Mononuclear cell (primary cell): ENCODE measurements at regions not wholly inside any gene's neighbourhood (a gene's known extent, or its start where the extent isn't known, plus 50 kb on each side); places are given as distances from the start of the nearest gene placed in this dataset.

Experiments used
- H3K27me3 ChIP-seq: 2 replicates; pipeline ENCODE4 v1.6.0; 2011; ENCODE audit warnings: low read length, control low read depth; ENCODE audit not compliant: insufficient read depth
- H3K4me1 ChIP-seq: 2 replicates; pipeline ENCODE4 v1.5.1; 2011; ENCODE audit warnings: mild to moderate bottlenecking, low read length, control low read depth; ENCODE audit not compliant: insufficient read depth
- H3K4me3 ChIP-seq: 2 replicates; pipeline ENCODE4 v1.5.1; 2011; ENCODE audit warnings: mild to moderate bottlenecking, low read length, moderate library complexity
- H3K9me3 ChIP-seq: 2 replicates; pipeline ENCODE4 v1.5.1; 2011; ENCODE audit warnings: low read depth, mild to moderate bottlenecking, control low read depth, low read length

GRCh38 chr2:133721118-133721517 lies 152.9 kb upstream of the NCKAP5 start:
- Histone ChIP-seq H3K4me3 (no peak overlapping the region), H3K4me1 (no peaks in the 10 kb centered on the region), H3K27me3 (no peaks in the 10 kb centered on the region), H3K9me3 (no peaks in the 10 kb centered on the region)

GRCh38 chr2:133723133-133723532 lies 154.9 kb upstream of the NCKAP5 start:
- H3K4me3 ChIP-seq, result no peak overlapping the region
- no peaks in the 10 kb centered on the region for H3K9me3 ChIP-seq
- no peaks in the 10 kb centered on the region for H3K4me1 ChIP-seq
- H3K27me3 ChIP-seq, result no peaks in the 10 kb centered on the region

DNA sequence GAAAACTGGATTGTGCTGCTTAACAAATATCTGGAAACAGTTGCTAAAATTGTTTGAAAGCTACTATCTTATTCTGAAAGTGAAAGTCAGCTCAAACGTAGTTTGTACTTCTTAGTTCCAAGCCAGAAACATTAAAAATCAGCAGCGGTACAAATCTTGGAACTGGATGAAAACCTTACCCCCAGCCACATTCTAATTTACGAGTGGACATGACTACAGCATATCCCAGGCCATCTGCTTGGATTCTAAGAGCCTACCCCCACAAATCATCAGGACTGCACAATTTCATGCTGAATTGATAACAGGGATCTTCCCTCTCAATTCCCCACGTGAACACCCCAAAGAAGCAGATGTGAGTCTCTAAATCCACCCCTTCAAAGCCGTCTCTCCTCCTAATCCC lies 158.7 kb upstream of the NCKAP5 start:
- H3K4me3 ChIP-seq, result no peak overlapping the region
- no peaks in the 10 kb centered on the region for H3K9me3 ChIP-seq
- H3K27me3 ChIP-seq, result no peaks in the 10 kb centered on the region
- H3K4me1 ChIP-seq, result no peaks in the 10 kb centered on the region

GRCh38 chr2:133732059-133732458 lies 163.8 kb upstream of the NCKAP5 start:
- Histone ChIP-seq H3K4me1 (no peaks in the 10 kb centered on the region), H3K9me3 (no peaks in the 10 kb centered on the region), H3K4me3 (no peak overlapping the region), H3K27me3 (no peaks in the 10 kb centered on the region)

DNA sequence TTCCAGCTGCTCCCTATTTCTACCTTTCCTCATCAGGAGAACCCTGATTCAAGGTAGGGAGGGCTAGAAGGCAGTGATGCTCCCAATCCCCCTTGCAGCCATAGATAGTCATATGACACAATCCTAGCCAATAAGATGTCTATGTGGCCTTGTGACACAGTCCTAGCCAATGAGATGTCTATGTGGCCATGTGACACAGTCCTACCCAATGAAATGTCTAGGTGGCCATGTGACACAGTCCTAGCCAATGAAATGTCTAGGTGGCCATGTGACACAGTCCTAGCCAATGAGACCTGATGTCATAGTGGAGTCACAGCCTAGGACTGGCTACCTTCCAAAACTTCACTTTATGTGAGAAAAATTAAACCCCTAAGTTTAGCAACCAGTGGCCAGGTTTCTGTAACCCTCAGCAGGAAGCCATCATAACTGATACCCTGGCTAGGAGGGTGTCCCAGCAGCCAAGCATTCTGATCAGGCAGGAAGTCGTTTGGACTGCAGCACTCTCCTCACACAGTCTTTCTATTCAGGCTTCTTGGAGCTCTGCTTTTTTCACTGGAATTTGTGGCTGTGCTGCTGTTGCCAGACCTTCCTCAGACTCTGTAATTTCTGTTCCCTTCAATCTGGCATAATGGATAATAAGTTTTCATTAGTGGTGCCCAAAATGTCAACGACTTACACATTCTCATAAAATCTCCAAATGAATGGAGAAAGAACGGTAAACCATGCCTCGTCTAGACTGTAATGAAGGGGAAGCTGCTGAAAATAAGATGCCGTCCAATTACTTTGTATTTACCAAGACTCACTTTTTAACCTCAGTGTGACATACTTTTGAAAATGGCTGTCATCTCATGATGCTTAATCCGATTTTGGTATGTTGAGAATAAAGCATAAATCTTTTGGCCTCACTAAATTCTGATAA lies 165.0 kb upstream of the NCKAP5 start:
- Histone ChIP-seq H3K4me1 (no peaks in the 10 kb centered on the region), H3K4me3 (no peak overlapping the region), H3K9me3 (no peaks in the 10 kb centered on the region), H3K27me3 (no peaks in the 10 kb centered on the region)

GRCh38 chr2:133733901-133734255 lies 165.6 kb upstream of the NCKAP5 start:
- Histone ChIP-seq H3K4me1 (no peaks in the 10 kb centered on the region), H3K9me3 (no peaks in the 10 kb centered on the region), H3K27me3 (no peaks in the 10 kb centered on the region), H3K4me3 (no peak overlapping the region)

- H3K4me3 ChIP-seq, result no peak overlapping the region
- no peaks in the 10 kb centered on the region for H3K27me3 ChIP-seq
- H3K9me3 ChIP-seq, result no peaks in the 10 kb centered on the region
- no peaks in the 10 kb centered on the region for H3K4me1 ChIP-seq
Measured at GRCh38 chr2:133734716-133735495, 166.6 kb upstream of the NCKAP5 start.

DNA sequence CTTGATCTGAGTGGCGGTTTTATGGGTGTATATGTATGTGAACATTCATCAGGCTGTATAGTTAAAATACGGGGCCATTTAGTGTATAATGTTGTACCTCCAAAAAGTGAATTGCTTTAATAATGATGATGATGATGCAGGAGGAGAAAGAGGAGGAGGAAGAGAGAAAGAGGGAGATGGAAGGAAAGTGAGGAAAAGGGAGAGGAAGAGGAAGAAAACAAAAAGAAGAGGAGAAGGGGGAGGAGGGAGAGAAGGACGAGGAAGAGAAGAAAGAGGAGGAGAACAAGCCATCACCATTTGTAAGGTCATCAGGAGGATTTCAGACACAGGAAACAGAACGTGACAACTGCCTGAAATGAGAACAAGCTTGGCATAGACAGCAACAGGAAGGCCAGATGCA lies 168.4 kb upstream of the NCKAP5 start:
- Histone ChIP-seq H3K27me3 (no peaks in the 10 kb centered on the region), H3K4me1 (no peaks in the 10 kb centered on the region), H3K4me3 (no peak overlapping the region), H3K9me3 (no peaks in the 10 kb centered on the region)

- no peaks in the 10 kb centered on the region for H3K27me3 ChIP-seq
- H3K4me1 ChIP-seq, result no peaks in the 10 kb centered on the region
- H3K4me3 ChIP-seq, result no peak overlapping the region
- no peaks in the 10 kb centered on the region for H3K9me3 ChIP-seq
Measured at GRCh38 chr2:133737242-133737993, 169.2 kb upstream of the NCKAP5 start.

DNA sequence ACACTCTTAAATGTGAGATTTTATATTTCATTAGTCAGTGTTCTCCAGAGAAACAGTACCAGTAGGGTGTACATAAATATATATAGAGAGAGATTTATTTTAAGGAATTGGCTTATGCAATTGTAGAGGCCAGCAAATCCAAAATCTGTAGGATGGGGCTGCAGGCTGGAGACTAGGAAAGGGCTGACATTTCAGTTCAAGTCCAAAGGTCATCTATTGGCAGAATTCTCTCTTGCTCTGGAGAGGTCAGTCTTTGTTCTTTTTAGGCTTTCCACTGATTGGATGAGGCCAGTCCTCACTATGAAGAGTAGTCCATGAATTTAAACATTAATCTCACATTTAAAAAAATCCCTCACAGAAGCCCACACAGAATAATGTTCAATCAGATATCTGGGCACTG lies 170.8 kb upstream of the NCKAP5 start:
- Histone ChIP-seq H3K27me3 (no peaks in the 10 kb centered on the region), H3K9me3 (no peaks in the 10 kb centered on the region), H3K4me1 (no peaks in the 10 kb centered on the region), H3K4me3 (no peak overlapping the region)

GRCh38 chr2:133740500-133740899 lies 172.2 kb upstream of the NCKAP5 start:
- H3K27me3 ChIP-seq, result no peaks in the 10 kb centered on the region
- H3K4me3 ChIP-seq, result no peak overlapping the region
- no peaks in the 10 kb centered on the region for H3K9me3 ChIP-seq
- H3K4me1 ChIP-seq, result no peaks in the 10 kb centered on the region

- no peak overlapping the region for H3K4me3 ChIP-seq
- H3K9me3 ChIP-seq, result no peaks in the 10 kb centered on the region
- no peaks in the 10 kb centered on the region for H3K4me1 ChIP-seq
- no peaks in the 10 kb centered on the region for H3K27me3 ChIP-seq
Measured at GRCh38 chr2:133748007-133748700, 179.9 kb upstream of the NCKAP5 start.

GRCh38 chr2:133753665-133754064 lies 185.4 kb upstream of the NCKAP5 start:
- no peaks in the 10 kb centered on the region for H3K9me3 ChIP-seq
- H3K27me3 ChIP-seq, result no peaks in the 10 kb centered on the region
- H3K4me3 ChIP-seq, result no peak overlapping the region
- no peaks in the 10 kb centered on the region for H3K4me1 ChIP-seq

- no peaks in the 10 kb centered on the region for H3K9me3 ChIP-seq
- no peaks in the 10 kb centered on the region for H3K27me3 ChIP-seq
- H3K4me1 ChIP-seq, result no peaks in the 10 kb centered on the region
- no peak overlapping the region for H3K4me3 ChIP-seq
Measured at GRCh38 chr2:133755480-133756300, 187.4 kb upstream of the NCKAP5 start.
